Lower leg skin (tissue), 3 donors: ENCODE measurements at regions not wholly inside any gene's neighbourhood (a gene's known extent, or its start where the extent isn't known, plus 50 kb on each side); places are given as distances from the start of the nearest gene placed in this dataset.
"Not testable (repeated sequence)": the region's sequence is repeated elsewhere in the genome, so short reads cannot be mapped to it uniquely, and the experiment has no call there.

Experiments used
- DNase-seq, 2 donors: peaks; one replicate each; pipeline ENCODE4 v3.0.0-alpha.2; 2019; ENCODE audit warnings: low spot score in 2 of 2
- H3K4me3 ChIP-seq: fragments of 200-600 bp; sonication (generic); 2 replicates; pipeline ENCODE4 v1.5.1; 2017; ENCODE audit warnings: mild to moderate bottlenecking, low read depth; ENCODE audit not compliant: poor library complexity, severe bottlenecking
- WGBS, 2 donors: methylation state at CpG; one replicate each; pipeline ENCODE4 v1.1.5; 2018; 5-methylcytosine and 5-hydroxymethylcytosine counted together
- intact Hi-C: fragments of 100-400 bp; cut with DNase I; formaldehyde crosslinking; loops from one replicate; pipeline ENCODE4 v1.15.0; 2023; ENCODE audit warnings: low total_unique reads

DNA sequence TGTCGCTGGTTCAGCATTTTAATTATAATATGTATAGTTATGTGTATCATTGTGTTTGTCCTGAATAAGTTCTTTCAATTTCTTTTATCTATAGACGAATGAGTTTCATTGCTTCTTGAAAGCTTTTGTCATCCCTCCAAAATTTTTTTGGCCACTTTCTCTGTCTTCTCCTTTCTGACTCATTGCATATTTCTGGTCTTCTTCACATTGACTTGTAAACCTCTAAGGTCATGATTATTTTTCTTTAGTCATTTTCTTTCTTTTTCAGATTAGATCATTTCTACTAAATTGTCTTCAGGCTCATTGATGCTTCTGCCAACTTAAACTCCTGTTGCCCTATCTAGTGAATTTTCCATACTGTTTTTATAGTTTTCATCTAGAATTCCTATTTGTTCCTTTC is 555.1 kb downstream of the RPIA start:
- H3K4me3 ChIP-seq, intact Hi-C loops, DNase-seq: not testable (repeated sequence)
- WGBS, 2 donors: 50 to 51% methylated on average over 2 of the region's 2 CpGs

DNA sequence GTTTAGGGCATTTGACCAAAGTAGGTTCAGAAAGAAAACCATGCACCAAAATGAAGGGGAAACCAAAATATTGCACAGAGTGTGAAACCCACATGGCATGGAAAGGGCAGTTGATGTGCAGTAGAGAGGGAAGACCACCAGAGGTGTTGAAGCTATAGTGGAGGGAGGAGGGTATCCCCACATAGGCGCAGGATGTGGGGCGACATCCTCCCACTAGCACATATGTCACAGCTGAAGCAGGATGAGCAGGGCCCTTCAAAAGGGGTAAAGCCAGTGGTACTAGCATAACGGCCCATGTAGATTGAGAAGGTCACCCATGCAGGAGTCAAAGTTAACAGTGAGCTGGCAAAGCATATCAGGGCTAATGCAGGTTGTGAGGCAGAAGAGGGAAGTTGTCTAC is 563.5 kb downstream of the RPIA start:
- peak in 1 of 2 donors; percentile 23 for DNase-seq
- 77 to 88% methylated on average over 3 of the region's 3 CpGs for WGBS, 2 donors
- H3K4me3 ChIP-seq, intact Hi-C loops: not testable (repeated sequence)

- 11 to 38% methylated on average over 1 to 2 of the region's 4 CpGs for WGBS, 2 donors
- H3K4me3 ChIP-seq, DNase-seq, intact Hi-C loops: not testable (repeated sequence)
Observed at GRCh38 chr2:89273443-89273842, 582.0 kb downstream of the RPIA start.

DNA sequence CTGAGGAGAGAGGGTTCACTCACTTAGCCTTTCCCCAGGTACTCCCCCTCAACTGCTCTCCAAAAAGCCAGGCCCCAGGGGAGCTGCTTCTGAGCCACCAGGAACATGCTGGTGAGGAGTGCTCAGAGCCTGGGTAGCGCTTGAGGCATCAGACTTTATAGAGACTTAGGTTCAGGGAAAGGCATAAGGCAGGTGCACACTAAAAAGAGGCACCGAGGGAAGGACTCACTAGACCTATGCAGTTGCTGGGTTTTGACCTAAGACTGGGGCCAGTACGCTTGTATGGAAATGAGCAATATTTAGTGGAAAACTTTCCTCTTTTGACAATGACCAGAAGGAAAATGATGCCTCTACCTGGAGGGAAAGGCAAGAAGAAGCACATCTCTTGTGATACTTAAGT is 589.1 kb downstream of the RPIA start:
- H3K4me3 ChIP-seq, DNase-seq, intact Hi-C loops: not testable (repeated sequence)
- WGBS, 2 donors: 80 to 90% methylated on average over 2 of the region's 3 CpGs

- H3K4me3 ChIP-seq, intact Hi-C loops, DNase-seq: not testable (repeated sequence)
- WGBS, 2 donors: no CpG with 5 or more reads among the region's 8 CpGs
Observed at GRCh38 chr2:89286448-89287080, 595.1 kb downstream of the RPIA start.

DNA sequence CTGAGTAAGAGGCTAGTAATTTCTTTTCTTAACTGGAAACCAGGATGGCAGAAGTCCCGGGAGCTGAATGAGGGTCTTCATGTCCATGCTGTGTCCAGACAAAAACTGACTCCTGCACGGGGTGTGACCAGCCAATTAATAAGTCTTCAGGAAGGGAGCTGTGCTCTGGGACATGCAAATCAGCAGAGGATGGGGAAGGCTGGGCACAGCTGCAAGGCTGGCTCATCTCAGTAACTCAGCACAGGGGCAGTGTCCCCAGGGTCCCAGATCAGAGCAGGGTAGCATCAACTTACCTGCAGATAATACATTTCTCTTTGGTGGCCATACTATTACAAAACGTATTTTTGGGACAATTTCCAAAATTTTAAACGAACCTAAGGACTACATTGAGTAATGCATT is 595.6 kb downstream of the RPIA start:
- DNase-seq, intact Hi-C loops, H3K4me3 ChIP-seq: not testable (repeated sequence)
- WGBS, 2 donors: no CpG with 5 or more reads among the region's 4 CpGs

- DNase-seq, intact Hi-C loops, H3K4me3 ChIP-seq: not testable (repeated sequence)
- WGBS, 2 donors: no CpG with 5 or more reads among the region's 7 CpGs
Observed at GRCh38 chr2:89291717-89292298, 600.3 kb downstream of the RPIA start.

GRCh38 chr2:89293399-89293798 is 601.9 kb downstream of the RPIA start:
- H3K4me3 ChIP-seq, DNase-seq, intact Hi-C loops: not testable (repeated sequence)
- WGBS, 2 donors: no CpG with 5 or more reads among the region's 4 CpGs

GRCh38 chr2:89294335-89294734 is 602.9 kb downstream of the RPIA start:
- H3K4me3 ChIP-seq, intact Hi-C loops, DNase-seq: not testable (repeated sequence)
- no CpG with 5 or more reads among the region's 1 CpG for WGBS, 2 donors

GRCh38 chr2:89296820-89297398 is 605.4 kb downstream of the RPIA start:
- DNase-seq, H3K4me3 ChIP-seq, intact Hi-C loops: not testable (repeated sequence)
- WGBS, 2 donors: 100% methylated on average over 3 of the region's 7 CpGs; no CpG with 5 or more reads in 1 of the 2 donors

DNA sequence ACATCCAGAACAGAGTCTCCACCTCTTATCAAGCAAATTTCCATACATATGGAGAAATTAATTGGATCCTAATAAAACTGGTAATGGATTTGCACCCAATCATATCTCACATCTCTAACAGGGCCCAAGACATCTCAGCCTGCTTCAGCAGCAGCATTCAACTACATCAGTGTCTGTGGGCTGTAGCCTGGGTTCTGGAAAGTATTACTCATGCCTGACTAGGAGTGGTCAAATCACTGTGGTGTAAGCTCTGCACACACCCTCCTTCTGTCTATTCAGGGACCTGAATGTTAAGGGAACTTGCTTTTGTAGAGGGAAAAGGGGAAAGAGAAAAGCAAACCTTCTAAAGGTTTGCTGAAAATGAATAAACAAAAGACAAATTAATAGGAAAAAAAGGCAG is 607.7 kb downstream of the RPIA start:
- H3K4me3 ChIP-seq, intact Hi-C loops, DNase-seq: not testable (repeated sequence)

DNA sequence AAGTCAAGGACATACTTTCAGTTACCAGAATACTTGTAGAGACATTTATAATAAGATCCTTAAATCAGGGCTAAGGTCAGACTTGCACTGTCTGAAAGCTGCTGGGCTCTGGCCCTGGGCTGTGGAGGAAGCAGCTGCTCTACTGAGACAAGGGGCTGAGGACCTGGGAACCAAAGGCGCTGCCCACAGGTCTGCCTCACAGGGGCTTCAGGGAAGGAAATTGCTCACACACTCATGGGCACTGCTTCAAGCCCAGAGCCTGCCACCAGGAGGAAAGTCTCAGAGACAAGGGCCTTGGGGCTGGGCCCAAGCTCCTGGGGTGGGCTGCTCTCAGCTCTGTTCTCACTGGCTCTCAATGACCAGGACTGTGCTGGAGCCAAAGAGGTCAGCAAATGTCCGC is 614.1 kb downstream of the RPIA start:
- intact Hi-C loops, H3K4me3 ChIP-seq: not testable (repeated sequence)
- 71 to 92% methylated on average over 1 of the region's 2 CpGs for WGBS, 2 donors
- DNase-seq: peak in 1 of 2 donors; percentile 14

DNA sequence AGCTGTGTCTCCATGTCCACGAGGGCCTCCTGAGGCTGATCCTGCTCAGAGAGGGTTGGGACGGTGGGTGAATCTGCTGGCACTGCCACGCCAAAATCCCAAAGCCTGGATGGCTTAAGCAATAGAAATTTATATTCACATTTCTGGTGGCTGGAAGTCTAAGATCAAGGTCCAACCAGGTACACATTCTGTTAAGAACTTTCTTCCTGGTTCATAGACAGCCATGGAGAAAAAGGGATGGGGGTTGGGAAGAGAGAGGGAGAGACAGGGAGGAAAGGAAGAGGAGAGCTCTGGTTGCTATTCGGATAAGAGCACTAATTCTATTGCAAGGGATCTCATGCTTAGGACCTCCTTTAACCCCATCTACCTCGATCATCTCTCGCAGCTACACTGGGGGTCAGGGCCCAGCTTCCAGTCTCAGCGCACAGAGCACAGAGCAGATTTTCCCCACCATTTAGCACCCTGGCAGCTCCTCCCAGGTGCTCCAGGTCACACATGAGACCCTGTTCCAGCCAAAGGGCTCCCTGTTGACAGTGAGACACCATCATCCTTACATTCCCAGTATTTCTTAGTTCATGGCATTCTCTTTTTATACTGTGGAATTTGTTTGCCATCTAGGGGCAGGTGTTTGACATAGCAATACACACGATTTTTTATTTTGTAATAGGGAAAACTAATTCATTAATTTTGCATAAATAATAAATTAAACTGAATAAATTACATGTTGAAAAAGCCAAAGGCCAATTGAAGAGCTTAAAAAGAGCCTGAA is 615.6 kb downstream of the RPIA start:
- intact Hi-C loops, H3K4me3 ChIP-seq: not testable (repeated sequence)
- WGBS, 2 donors: 62 to 100% methylated on average over 2 to 4 of the region's 8 CpGs
- DNase-seq: peak in 1 of 2 donors; percentile 12

- DNase-seq, H3K4me3 ChIP-seq, intact Hi-C loops: not testable (repeated sequence)
- no CpG with 5 or more reads among the region's 6 CpGs for WGBS, 2 donors
Observed at GRCh38 chr2:89318990-89319389, 627.5 kb downstream of the RPIA start.

DNA sequence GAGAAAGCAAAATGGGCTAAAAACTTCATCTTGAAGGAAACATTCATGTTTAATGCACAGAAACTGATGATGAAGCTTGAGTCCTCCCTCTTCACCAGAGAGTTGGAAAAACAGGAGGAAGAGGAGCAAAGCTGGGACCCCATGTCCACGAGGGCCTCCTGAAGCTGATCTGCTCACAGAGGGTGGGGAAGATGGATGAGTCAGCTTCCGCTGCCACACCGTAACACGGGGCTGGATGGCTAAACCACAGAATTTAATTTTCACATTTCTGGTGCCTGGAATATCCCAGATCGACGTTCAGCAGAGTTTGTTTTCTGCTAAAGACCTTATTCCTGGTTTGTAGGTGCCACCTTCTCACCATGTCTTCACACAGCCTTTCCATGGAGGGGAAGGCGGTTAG is 634.4 kb downstream of the RPIA start:
- DNase-seq: peak in 1 of 2 donors; percentile 4
- H3K4me3 ChIP-seq, intact Hi-C loops: not testable (repeated sequence)
- WGBS, 2 donors: 53 to 68% methylated on average over 2 to 4 of the region's 7 CpGs
